GM12874 (cell line): ENCODE measurements at regions not wholly inside any gene's neighbourhood (a gene's known extent, or its start where the extent isn't known, plus 50 kb on each side); places are given as distances from the start of the nearest gene placed in this dataset.

Experiments
- CTCF ChIP-seq: IDR thresholded peaks from 2 replicates; pipeline ENCODE4 v1.5.1; 2011; ENCODE audit warnings: low read depth, mild to moderate bottlenecking, control low read depth, low read length, moderate library complexity; ENCODE audit not compliant: insufficient read depth

GRCh38 chr2:5473635-5474034 lies 218.5 kb upstream of the SOX11 start:
- no peak for TF ChIP-seq CTCF

- TF ChIP-seq CTCF, result no peak
Measured at GRCh38 chr2:5474716-5475115, 217.5 kb upstream of the SOX11 start.

GRCh38 chr2:5479265-5479928 lies 212.8 kb upstream of the SOX11 start:
- TF ChIP-seq CTCF, result no peak

GRCh38 chr2:5482929-5483331 lies 209.3 kb upstream of the SOX11 start:
- TF ChIP-seq CTCF, result no peak

GRCh38 chr2:5484868-5485267 lies 207.3 kb upstream of the SOX11 start:
- TF ChIP-seq CTCF, result no peak

GRCh38 chr2:5491523-5491922 lies 200.7 kb upstream of the SOX11 start:
- no peak for TF ChIP-seq CTCF

GRCh38 chr2:5493256-5493655 lies 198.9 kb upstream of the SOX11 start:
- TF ChIP-seq CTCF, result no peak
